Testis (tissue), 2 donors: ENCODE measurements at regions not wholly inside any gene's neighbourhood (a gene's known extent, or its start where the extent isn't known, plus 50 kb on each side); places are given as distances from the start of the nearest gene placed in this dataset.

Experiments
- CTCF ChIP-seq, 3 experiments: fragments of 450-650 bp in 2 of 3; fragments of 200-600 bp in 1 of 3; sonication (generic) in 1 of 3; IDR thresholded peaks; one replicate each; pipeline ENCODE4 v1.5.1; 2016 to 2019; ENCODE audit warnings: antibody characterized with exemption in 3 of 3, mild to moderate bottlenecking in 2 of 3, moderate library complexity in 1 of 3
- POLR2A ChIP-seq: fragments of 450-650 bp; IDR thresholded peaks from one replicate; pipeline ENCODE4 v1.6.1; 2017; ENCODE audit warnings: antibody characterized with exemption, mild to moderate bottlenecking, moderate library complexity

- TF ChIP-seq CTCF (IDR thresholded peaks at IDR 0.05): no peak
- TF ChIP-seq POLR2A: no peak
Observed at GRCh38 chr2:234240917-234241316, 190.4 kb downstream of the SPP2 start.
